ENCODE measurements at regions not wholly inside any gene's neighbourhood (a gene's known extent, or its start where the extent isn't known, plus 50 kb on each side); places are given as distances from the start of the nearest gene placed in this dataset.

DNA sequence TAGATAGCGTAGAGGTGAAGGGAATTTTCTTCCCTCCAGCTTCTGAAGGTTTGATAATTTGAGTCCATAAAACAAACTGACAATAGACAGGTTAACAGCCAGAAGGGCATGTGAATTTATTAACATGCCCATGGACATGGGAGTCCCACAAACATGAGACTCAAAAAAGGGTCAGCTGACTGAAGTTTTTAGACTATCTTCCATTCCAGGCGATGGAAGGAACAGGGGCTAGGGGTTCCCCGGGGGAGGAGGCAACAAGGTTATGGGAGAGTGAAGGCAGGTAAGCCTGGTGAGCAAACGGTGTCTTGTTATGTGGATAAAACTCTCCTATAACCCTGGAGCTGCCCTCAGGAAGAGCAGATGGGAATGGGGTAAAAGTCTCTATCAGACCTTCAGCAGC is 81.5 kb upstream of the SORBS2 start:
- Histone ChIP-seq H3K27me3 (ENCODE audit: control insufficient read depth, insufficient read depth, low read length) (no peaks in the 10 kb centered on the region), H3K4me1 (ENCODE audit: control insufficient read depth, insufficient read depth, low read length) (no peaks in the 10 kb centered on the region), H3K9ac (ENCODE audit: low read depth, low read length) (no peak overlapping the region)

GRCh38 chr4:185894481-185894880 is 82.5 kb upstream of the SORBS2 start:
- no peak overlapping the region for H3K27ac ChIP-seq (ENCODE audit: low read depth, low read length)
- H3K4me3 ChIP-seq (ENCODE audit: low read depth, low read length): no peak overlapping the region
- H3K27me3 ChIP-seq (ENCODE audit: control insufficient read depth, insufficient read depth, low read length): no peaks in the 10 kb centered on the region
- no peaks in the 10 kb centered on the region for H3K4me1 ChIP-seq (ENCODE audit: control insufficient read depth, insufficient read depth, low read length)
- H3K9me3 ChIP-seq (ENCODE audit: control insufficient read depth, insufficient read depth, low read length): peaks cover 11% of the 10 kb centered on the region
- no peak overlapping the region for H3K9ac ChIP-seq (ENCODE audit: low read depth, low read length)
- no peaks in the 10 kb centered on the region for H3K36me3 ChIP-seq (ENCODE audit: control insufficient read depth, insufficient read depth, low read length)

More for the DNA sequence above, 81.5 kb upstream of the SORBS2 start:
- H3K4me3 ChIP-seq (ENCODE audit: low read depth, low read length): no peak overlapping the region
- no peaks in the 10 kb centered on the region for H3K36me3 ChIP-seq (ENCODE audit: control insufficient read depth, insufficient read depth, low read length)
- no peak overlapping the region for H3K27ac ChIP-seq (ENCODE audit: low read depth, low read length)
- H3K9me3 ChIP-seq (ENCODE audit: control insufficient read depth, insufficient read depth, low read length): peaks cover 12% of the 10 kb centered on the region

DNA sequence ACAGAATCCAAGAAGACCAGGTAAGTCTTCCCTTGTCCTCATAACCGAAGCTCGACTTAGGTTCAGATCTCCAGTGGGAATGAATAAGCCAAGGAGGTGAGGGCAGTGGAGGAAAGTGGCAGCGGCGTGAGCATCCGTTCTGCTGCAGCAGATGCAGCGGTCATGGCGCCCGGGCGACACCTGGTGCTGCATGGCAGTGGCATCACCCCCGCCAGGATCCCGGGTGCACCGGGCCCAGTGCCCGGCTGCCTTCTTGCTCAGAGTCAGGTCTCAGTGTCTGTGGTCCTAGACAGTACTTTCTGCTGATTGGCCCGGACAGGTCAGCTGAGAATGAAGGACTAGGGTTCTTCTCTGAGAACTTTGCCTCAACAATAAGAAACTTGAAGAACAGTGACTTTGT is 83.4 kb upstream of the SORBS2 start:
- Histone ChIP-seq H3K9me3 (ENCODE audit: control insufficient read depth, insufficient read depth, low read length) (peaks cover 11% of the 10 kb centered on the region), H3K4me1 (ENCODE audit: control insufficient read depth, insufficient read depth, low read length) (no peaks in the 10 kb centered on the region), H3K9ac (ENCODE audit: low read depth, low read length) (no peak overlapping the region), H3K36me3 (ENCODE audit: control insufficient read depth, insufficient read depth, low read length) (no peaks in the 10 kb centered on the region), H3K4me3 (ENCODE audit: low read depth, low read length) (no peak overlapping the region), H3K27ac (ENCODE audit: low read depth, low read length) (no peak overlapping the region), H3K27me3 (ENCODE audit: control insufficient read depth, insufficient read depth, low read length) (no peaks in the 10 kb centered on the region)

- Histone ChIP-seq H3K36me3 (ENCODE audit: control insufficient read depth, insufficient read depth, low read length) (no peaks in the 10 kb centered on the region), H3K4me3 (ENCODE audit: low read depth, low read length) (no peak overlapping the region), H3K27me3 (ENCODE audit: control insufficient read depth, insufficient read depth, low read length) (no peaks in the 10 kb centered on the region), H3K4me1 (ENCODE audit: control insufficient read depth, insufficient read depth, low read length) (no peaks in the 10 kb centered on the region), H3K9ac (ENCODE audit: low read depth, low read length) (no peak overlapping the region), H3K27ac (ENCODE audit: low read depth, low read length) (no peak overlapping the region), H3K9me3 (ENCODE audit: control insufficient read depth, insufficient read depth, low read length) (peaks cover 11% of the 10 kb centered on the region)
Observed at GRCh38 chr4:185895866-185896265, 83.9 kb upstream of the SORBS2 start.

GRCh38 chr4:185896817-185897488 is 85.0 kb upstream of the SORBS2 start:
- Histone ChIP-seq H3K27me3 (ENCODE audit: control insufficient read depth, insufficient read depth, low read length) (no peaks in the 10 kb centered on the region), H3K4me3 (ENCODE audit: low read depth, low read length) (no peak overlapping the region), H3K9ac (ENCODE audit: low read depth, low read length) (no peak overlapping the region), H3K9me3 (ENCODE audit: control insufficient read depth, insufficient read depth, low read length) (peaks cover 11% of the 10 kb centered on the region), H3K4me1 (ENCODE audit: control insufficient read depth, insufficient read depth, low read length) (no peaks in the 10 kb centered on the region), H3K36me3 (ENCODE audit: control insufficient read depth, insufficient read depth, low read length) (no peaks in the 10 kb centered on the region), H3K27ac (ENCODE audit: low read depth, low read length) (no peak overlapping the region)

GRCh38 chr4:185898413-185898812 is 86.4 kb upstream of the SORBS2 start:
- Histone ChIP-seq H3K9ac (ENCODE audit: low read depth, low read length) (no peak overlapping the region), H3K36me3 (ENCODE audit: control insufficient read depth, insufficient read depth, low read length) (no peaks in the 10 kb centered on the region), H3K4me1 (ENCODE audit: control insufficient read depth, insufficient read depth, low read length) (no peaks in the 10 kb centered on the region), H3K27ac (ENCODE audit: low read depth, low read length) (no peak overlapping the region), H3K4me3 (ENCODE audit: low read depth, low read length) (no peak overlapping the region), H3K9me3 (ENCODE audit: control insufficient read depth, insufficient read depth, low read length) (peaks cover 5% of the 10 kb centered on the region; the same call in 1 of the 2 replicates), H3K27me3 (ENCODE audit: control insufficient read depth, insufficient read depth, low read length) (no peaks in the 10 kb centered on the region)

DNA sequence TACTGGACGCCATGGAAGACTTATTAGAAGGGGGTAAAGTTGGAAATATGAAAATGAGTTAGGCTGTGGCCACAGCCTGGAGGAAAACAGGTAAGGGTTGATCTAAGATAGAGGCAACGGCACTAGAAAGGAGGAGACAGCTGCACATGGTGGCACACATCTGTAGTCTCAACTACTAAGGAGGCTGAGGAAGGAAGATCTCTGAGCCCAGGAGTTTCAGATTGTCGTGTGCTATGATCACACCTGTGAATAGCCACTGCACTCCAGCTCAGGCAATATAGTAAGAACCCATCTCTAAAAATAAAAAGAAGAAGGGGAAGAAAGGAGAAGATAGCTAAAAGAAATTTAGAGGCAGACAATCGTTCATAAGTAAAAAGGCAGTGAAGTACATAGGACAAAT is 87.8 kb upstream of the SORBS2 start:
- Histone ChIP-seq H3K27me3 (ENCODE audit: control insufficient read depth, insufficient read depth, low read length) (no peaks in the 10 kb centered on the region), H3K9ac (ENCODE audit: low read depth, low read length) (no peak overlapping the region), H3K27ac (ENCODE audit: low read depth, low read length) (no peak overlapping the region), H3K9me3 (ENCODE audit: control insufficient read depth, insufficient read depth, low read length) (no peaks in the 10 kb centered on the region), H3K36me3 (ENCODE audit: control insufficient read depth, insufficient read depth, low read length) (no peaks in the 10 kb centered on the region), H3K4me1 (ENCODE audit: control insufficient read depth, insufficient read depth, low read length) (no peaks in the 10 kb centered on the region), H3K4me3 (ENCODE audit: low read depth, low read length) (no peak overlapping the region)

- Histone ChIP-seq H3K4me3 (ENCODE audit: low read depth, low read length) (no peak overlapping the region), H3K9me3 (ENCODE audit: control insufficient read depth, insufficient read depth, low read length) (no peaks in the 10 kb centered on the region), H3K27ac (ENCODE audit: low read depth, low read length) (no peak overlapping the region), H3K4me1 (ENCODE audit: control insufficient read depth, insufficient read depth, low read length) (no peaks in the 10 kb centered on the region), H3K9ac (ENCODE audit: low read depth, low read length) (no peak overlapping the region), H3K36me3 (ENCODE audit: control insufficient read depth, insufficient read depth, low read length) (no peaks in the 10 kb centered on the region), H3K27me3 (ENCODE audit: control insufficient read depth, insufficient read depth, low read length) (no peaks in the 10 kb centered on the region)
Observed at GRCh38 chr4:185902654-185903053, 90.7 kb upstream of the SORBS2 start.

- no peaks in the 10 kb centered on the region for H3K27me3 ChIP-seq (ENCODE audit: control insufficient read depth, insufficient read depth, low read length)
- H3K4me1 ChIP-seq (ENCODE audit: control insufficient read depth, insufficient read depth, low read length): no peaks in the 10 kb centered on the region
- no peak overlapping the region for H3K4me3 ChIP-seq (ENCODE audit: low read depth, low read length)
- no peaks in the 10 kb centered on the region for H3K36me3 ChIP-seq (ENCODE audit: control insufficient read depth, insufficient read depth, low read length)
- no peak overlapping the region for H3K9ac ChIP-seq (ENCODE audit: low read depth, low read length)
- H3K27ac ChIP-seq (ENCODE audit: low read depth, low read length): no peak overlapping the region
- H3K9me3 ChIP-seq (ENCODE audit: control insufficient read depth, insufficient read depth, low read length): no peaks in the 10 kb centered on the region
Observed at GRCh38 chr4:185903205-185903604, 91.2 kb upstream of the SORBS2 start.

- Histone ChIP-seq H3K27ac (ENCODE audit: low read depth, low read length) (no peak overlapping the region), H3K9me3 (ENCODE audit: control insufficient read depth, insufficient read depth, low read length) (no peaks in the 10 kb centered on the region), H3K4me1 (ENCODE audit: control insufficient read depth, insufficient read depth, low read length) (no peaks in the 10 kb centered on the region), H3K9ac (ENCODE audit: low read depth, low read length) (no peak overlapping the region), H3K36me3 (ENCODE audit: control insufficient read depth, insufficient read depth, low read length) (no peaks in the 10 kb centered on the region), H3K4me3 (ENCODE audit: low read depth, low read length) (no peak overlapping the region), H3K27me3 (ENCODE audit: control insufficient read depth, insufficient read depth, low read length) (no peaks in the 10 kb centered on the region)
Observed at GRCh38 chr4:185904381-185904780, 92.4 kb upstream of the SORBS2 start.

- Histone ChIP-seq H3K36me3 (ENCODE audit: control insufficient read depth, insufficient read depth, low read length) (no peaks in the 10 kb centered on the region), H3K4me3 (ENCODE audit: low read depth, low read length) (no peak overlapping the region), H3K9ac (ENCODE audit: low read depth, low read length) (no peak overlapping the region), H3K9me3 (ENCODE audit: control insufficient read depth, insufficient read depth, low read length) (no peaks in the 10 kb centered on the region), H3K4me1 (ENCODE audit: control insufficient read depth, insufficient read depth, low read length) (peaks cover 12% of the 10 kb centered on the region), H3K27ac (ENCODE audit: low read depth, low read length) (no peak overlapping the region), H3K27me3 (ENCODE audit: control insufficient read depth, insufficient read depth, low read length) (no peaks in the 10 kb centered on the region)
Observed at GRCh38 chr4:185909972-185910371, 98.0 kb upstream of the SORBS2 start.

Data from HUES48 (cell line).